Trophoblast cell (in vitro differentiated cells and primary cell): ENCODE measurements at regions not wholly inside any gene's neighbourhood (a gene's known extent, or its start where the extent isn't known, plus 50 kb on each side); places are given as distances from the start of the nearest gene placed in this dataset.

ENCODE experiments used
- DNase-seq, 2 donors: peaks; one replicate each; pipeline ENCODE4 v3.0.0-alpha.2; 2016
- H2AFZ ChIP-seq: 2 replicates; pipeline ENCODE4 v1.6.1; 2013; ENCODE audit warnings: low read length, moderate library complexity, mild to moderate bottlenecking; ENCODE audit not compliant: insufficient read depth, poor library complexity
- H2AK5ac ChIP-seq: 2 replicates; pipeline ENCODE4 v1.6.1; 2013; ENCODE audit warnings: mild to moderate bottlenecking, low read length
- H2BK120ac ChIP-seq: 2 replicates; pipeline ENCODE4 v1.6.1; 2013; ENCODE audit warnings: low read length, mild to moderate bottlenecking, moderate library complexity; ENCODE audit not compliant: insufficient read depth, poor library complexity
- H2BK12ac ChIP-seq: 2 replicates; pipeline ENCODE4 v1.6.1; 2013; ENCODE audit warnings: mild to moderate bottlenecking, low read length, moderate library complexity
- H2BK5ac ChIP-seq: 2 replicates; pipeline ENCODE4 v1.6.1; 2013; ENCODE audit warnings: low read length, low read depth, moderate library complexity, mild to moderate bottlenecking; ENCODE audit not compliant: poor library complexity
- H3K14ac ChIP-seq: 2 replicates; pipeline ENCODE4 v1.6.1; 2013; ENCODE audit warnings: mild to moderate bottlenecking, low read length
- H3K18ac ChIP-seq: 2 replicates; pipeline ENCODE4 v1.6.1; 2013; ENCODE audit warnings: mild to moderate bottlenecking, low read length
- H3K23ac ChIP-seq: 2 replicates; pipeline ENCODE4 v1.6.1; 2013; ENCODE audit warnings: low read length
- H3K27ac ChIP-seq: 2 replicates; pipeline ENCODE4 v1.5.1; 2013; ENCODE audit warnings: low read depth, mild to moderate bottlenecking, inconsistent platforms, low read length, moderate library complexity
- H3K27me3 ChIP-seq: 2 replicates; pipeline ENCODE4 v1.6.1; 2013; ENCODE audit warnings: inconsistent platforms, mild to moderate bottlenecking, low read length, moderate library complexity; ENCODE audit not compliant: insufficient read depth
- H3K36me3 ChIP-seq, 2 experiments: 1 replicate in 1 of 2; 2 replicates in 1 of 2; pipeline ENCODE4 v1.6.1; 2013; ENCODE audit warnings: low read length in 2 of 2, mild to moderate bottlenecking in 2 of 2, moderate library complexity in 1 of 2; ENCODE audit not compliant: insufficient read depth in 2 of 2, control insufficient read depth in 1 of 2
- H3K4ac ChIP-seq: 2 replicates; pipeline ENCODE4 v1.6.1; 2013; ENCODE audit warnings: low read depth, mild to moderate bottlenecking, low read length, moderate library complexity
- H3K4me1 ChIP-seq, 2 experiments: 1 replicate in 1 of 2; 2 replicates in 1 of 2; pipeline ENCODE4 v1.6.1; 2013; ENCODE audit warnings: low read length in 2 of 2, mild to moderate bottlenecking in 2 of 2, moderate library complexity in 1 of 2; ENCODE audit not compliant: insufficient read depth in 2 of 2, control insufficient read depth in 1 of 2
- H3K4me2 ChIP-seq: 2 replicates; pipeline ENCODE4 v1.6.1; 2013; ENCODE audit warnings: inconsistent platforms, mild to moderate bottlenecking, low read length, moderate library complexity
- H3K4me3 ChIP-seq: 2 replicates; pipeline ENCODE4 v1.5.1; 2013; ENCODE audit warnings: mild to moderate bottlenecking, low read depth, low read length, inconsistent platforms
- H3K79me1 ChIP-seq: one replicate; pipeline ENCODE4 v1.6.1; 2013; ENCODE audit warnings: low read length
- H3K79me2 ChIP-seq: 2 replicates; pipeline ENCODE4 v1.6.1; 2013; ENCODE audit warnings: low read length, mild to moderate bottlenecking; ENCODE audit not compliant: control insufficient read depth, insufficient read depth, poor library complexity
- H3K9ac ChIP-seq: 2 replicates; pipeline ENCODE4 v1.6.1; 2013; ENCODE audit warnings: mild to moderate bottlenecking, low read length
- H3K9me3 ChIP-seq: 2 replicates; pipeline ENCODE4 v1.6.1; 2013; ENCODE audit warnings: low read depth, mild to moderate bottlenecking, control low read depth, inconsistent platforms, low read length; ENCODE audit not compliant: insufficient read depth
- H4K12ac ChIP-seq: 2 replicates; pipeline ENCODE4 v1.6.1; 2013; ENCODE audit warnings: low read depth, mild to moderate bottlenecking, low read length, moderate library complexity
- H4K8ac ChIP-seq: 2 replicates; pipeline ENCODE4 v1.6.1; 2013; ENCODE audit warnings: low read depth, mild to moderate bottlenecking, low read length, moderate library complexity
- H4K91ac ChIP-seq: one replicate; pipeline ENCODE4 v1.6.1; 2013; ENCODE audit warnings: low read depth, mild to moderate bottlenecking, low read length, moderate library complexity
- WGBS: extraction: QIAGEN DNeasy Blood & Tissue Kit; methylation state at CpG from one replicate; pipeline ENCODE4 v1.1.7; 2013; ENCODE audit warnings: missing lambda C conversion rate; ENCODE audit not compliant: insufficient read length, insufficient coverage; ENCODE audit errors: extremely low coverage; 5-methylcytosine and 5-hydroxymethylcytosine counted together

DNA sequence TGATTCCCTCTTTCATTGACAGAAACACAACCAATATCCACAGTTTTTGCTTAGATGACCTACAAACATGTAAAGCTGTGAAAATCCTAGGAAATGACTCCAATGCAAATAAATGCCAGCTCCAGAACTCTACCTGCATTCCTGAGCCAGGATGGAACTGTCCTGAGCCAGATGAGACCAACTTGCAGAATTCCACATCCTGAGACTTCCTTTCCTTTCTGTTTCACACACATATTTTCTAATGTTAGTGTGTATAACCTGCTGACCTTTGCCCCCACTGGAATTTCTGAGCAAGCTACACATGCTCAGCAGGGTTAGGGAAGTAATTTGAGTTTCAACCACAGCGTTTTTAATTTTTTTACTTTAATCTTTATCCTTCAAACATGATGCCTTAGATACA is 69.6 kb upstream of the ADGRF1 start:
- Histone ChIP-seq H3K14ac (no peak overlapping the region), H3K4ac (no peak overlapping the region), H3K79me2 (peaks cover 5% of the 10 kb centered on the region), H3K4me1 (peaks cover 17 to 27% of the 10 kb centered on the region in 2 experiments), H4K91ac (no peak overlapping the region), H2BK120ac (no peak overlapping the region), H4K12ac (no peak overlapping the region), H3K23ac (no peak overlapping the region), H3K27ac (peak overlapping the region; percentile 84), H3K9me3 (no peaks in the 10 kb centered on the region), H4K8ac (no peak overlapping the region), H3K9ac (no peak overlapping the region), H2AK5ac (no peak overlapping the region), H3K4me2 (no peak overlapping the region), H2BK5ac (no peak overlapping the region), H2AFZ (no peak overlapping the region), H3K4me3 (no peak overlapping the region), H3K36me3 (no peaks in the 10 kb centered on the region), H3K18ac (no peak overlapping the region), H3K79me1 (peaks cover 41% of the 10 kb centered on the region), H2BK12ac (no peak overlapping the region), H3K27me3 (no peaks in the 10 kb centered on the region)
- DNase-seq, result peak; percentile 63 to 78
- no CpG with 5 or more reads among the region's 1 CpG for WGBS

DNA sequence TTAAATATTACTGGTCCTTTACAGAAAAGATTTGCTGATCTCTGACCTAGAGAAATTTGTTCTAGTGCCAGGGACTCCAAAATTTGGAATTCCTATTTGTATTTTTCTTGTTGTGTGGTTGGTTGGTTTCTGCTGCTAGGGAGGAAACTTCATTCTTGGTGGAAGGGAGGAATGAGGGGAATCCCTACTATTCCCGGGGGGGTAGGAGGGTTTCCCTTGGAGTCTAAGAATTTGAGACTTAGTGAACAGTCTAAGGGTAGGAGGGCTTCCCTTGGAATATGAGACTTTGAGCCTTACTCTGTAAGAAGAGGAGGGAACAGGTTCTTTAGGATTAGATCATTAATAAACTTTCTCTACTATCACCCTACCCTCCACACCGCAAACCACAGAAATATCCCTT is 67.1 kb upstream of the ADGRF1 start:
- Histone ChIP-seq H3K18ac (no peak overlapping the region), H3K4me1 (peaks cover 25 to 38% of the 10 kb centered on the region in 2 experiments), H2BK5ac (no peak overlapping the region), H3K9ac (no peak overlapping the region), H3K4me2 (no peak overlapping the region), H2AFZ (no peak overlapping the region), H3K27me3 (no peaks in the 10 kb centered on the region), H3K79me1 (peaks cover 52% of the 10 kb centered on the region), H2BK120ac (no peak overlapping the region), H3K36me3 (no peaks in the 10 kb centered on the region), H3K4me3 (no peak overlapping the region), H4K91ac (no peak overlapping the region), H3K27ac (peak overlapping the region; percentile 91), H3K4ac (no peak overlapping the region), H2AK5ac (no peak overlapping the region), H3K14ac (no peak overlapping the region), H4K8ac (no peak overlapping the region), H3K23ac (no peak overlapping the region), H3K9me3 (no peaks in the 10 kb centered on the region), H4K12ac (no peak overlapping the region), H3K79me2 (peaks cover 8% of the 10 kb centered on the region), H2BK12ac (no peak overlapping the region)
- WGBS, result no CpG with 5 or more reads among the region's 2 CpGs
- DNase-seq, result peak; percentile 60 to 83

DNA sequence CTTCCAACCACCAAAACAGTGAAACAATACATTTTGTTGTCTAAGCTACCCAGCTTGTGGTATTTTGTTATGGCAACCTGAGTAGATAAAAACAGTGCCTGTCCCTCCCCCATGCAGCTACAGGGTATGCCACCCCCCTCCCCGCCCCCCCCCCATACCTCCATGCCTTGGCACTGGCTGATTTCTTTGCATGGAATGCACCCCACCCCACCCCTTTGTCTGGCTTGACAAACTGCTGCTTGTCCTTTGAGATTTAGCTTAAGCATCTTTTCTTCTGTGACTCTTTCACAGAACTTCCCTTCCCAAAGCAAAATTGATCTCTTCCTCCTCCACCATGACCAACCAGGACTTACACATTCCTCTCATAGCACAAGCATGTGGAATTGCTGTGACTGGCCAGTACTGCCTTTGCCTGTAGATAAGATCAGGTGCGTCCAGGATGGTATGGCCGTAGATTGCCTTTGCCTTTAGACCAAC is 64.6 kb upstream of the ADGRF1 start:
- Histone ChIP-seq H2AFZ (no peak overlapping the region), H3K9me3 (no peaks in the 10 kb centered on the region), H3K4ac (no peak overlapping the region), H3K18ac (no peak overlapping the region), H3K27ac (peak overlapping the region; percentile 97), H3K36me3 (no peaks in the 10 kb centered on the region), H3K9ac (no peak overlapping the region), H2BK12ac (peak overlapping the region; percentile 21), H3K4me2 (peak overlapping the region; percentile 33), H2BK120ac (peak overlapping the region; percentile 81), H3K4me3 (no peak overlapping the region), H3K79me2 (peaks cover 3% of the 10 kb centered on the region), H3K14ac (no peak overlapping the region), H4K91ac (peak overlapping the region; percentile 88), H3K23ac (no peak overlapping the region), H3K27me3 (no peaks in the 10 kb centered on the region), H3K4me1 (peaks cover 18 to 27% of the 10 kb centered on the region in 2 experiments), H4K12ac (no peak overlapping the region), H3K79me1 (peaks cover 44% of the 10 kb centered on the region), H2BK5ac (peak overlapping the region; percentile 95), H2AK5ac (no peak overlapping the region), H4K8ac (no peak overlapping the region)
- DNase-seq, result peak; percentile 88 to 89
- WGBS, result no CpG with 5 or more reads among the region's 3 CpGs

DNA sequence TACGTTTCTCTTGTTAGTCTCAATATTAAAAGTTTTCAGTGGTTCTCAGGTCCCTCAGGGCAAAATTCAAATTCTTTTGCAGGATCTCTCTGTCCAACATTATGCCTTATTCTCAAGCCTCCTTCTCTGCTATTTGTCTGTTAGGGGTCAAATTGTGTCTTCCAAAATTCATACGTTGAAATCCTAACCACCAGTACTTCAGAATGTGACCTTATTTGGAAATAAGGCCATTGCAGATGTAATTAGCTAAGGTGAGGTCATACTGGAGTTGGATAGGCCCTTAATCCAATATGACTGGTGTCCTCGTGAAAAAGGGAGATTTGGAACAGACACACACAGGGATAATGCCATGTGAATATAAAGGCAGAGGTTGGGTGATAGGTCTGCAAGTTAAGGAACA is 64.1 kb upstream of the ADGRF1 start:
- Histone ChIP-seq H3K14ac (peak overlapping the region; percentile 19), H3K9me3 (no peaks in the 10 kb centered on the region), H3K23ac (no peak overlapping the region), H3K18ac (no peak overlapping the region), H3K79me1 (peaks cover 46% of the 10 kb centered on the region), H4K12ac (no peak overlapping the region), H4K8ac (peak overlapping the region; percentile 1), H3K4me1 (peaks cover 18 to 27% of the 10 kb centered on the region in 2 experiments), H3K4ac (no peak overlapping the region), H2BK12ac (peak overlapping the region; percentile 21), H3K36me3 (no peaks in the 10 kb centered on the region), H2AFZ (no peak overlapping the region), H3K9ac (no peak overlapping the region), H3K27me3 (no peaks in the 10 kb centered on the region), H3K4me2 (peak overlapping the region; percentile 1), H2BK5ac (peak overlapping the region; percentile 85), H3K27ac (peak overlapping the region; percentile 97), H3K79me2 (peaks cover 3% of the 10 kb centered on the region), H3K4me3 (no peak overlapping the region), H4K91ac (peak overlapping the region; percentile 58), H2BK120ac (peak overlapping the region; percentile 81), H2AK5ac (no peak overlapping the region)
- peak in 1 of 2 donors; percentile 84 for DNase-seq
- no CpG with 5 or more reads among the region's 3 CpGs for WGBS
